Hypothalamus (tissue), 51 donors: ENCODE measurements at regions not wholly inside any gene's neighbourhood (a gene's known extent, or its start where the extent isn't known, plus 50 kb on each side); places are given as distances from the start of the nearest gene placed in this dataset.
"Not testable (repeated sequence)": the region's sequence is repeated elsewhere in the genome, so short reads cannot be mapped to it uniquely, and the experiment has no call there.

ENCODE experiments used
- DNase-seq, 51 donors: peaks; one replicate each; lab custom pipeline; 2025; lab: John Stamatoyannopoulos, UW

- DNase-seq, result no peak
Observed at GRCh38 chr18:47373465-47373864, 122.0 kb upstream of the SKOR2 start.

DNA sequence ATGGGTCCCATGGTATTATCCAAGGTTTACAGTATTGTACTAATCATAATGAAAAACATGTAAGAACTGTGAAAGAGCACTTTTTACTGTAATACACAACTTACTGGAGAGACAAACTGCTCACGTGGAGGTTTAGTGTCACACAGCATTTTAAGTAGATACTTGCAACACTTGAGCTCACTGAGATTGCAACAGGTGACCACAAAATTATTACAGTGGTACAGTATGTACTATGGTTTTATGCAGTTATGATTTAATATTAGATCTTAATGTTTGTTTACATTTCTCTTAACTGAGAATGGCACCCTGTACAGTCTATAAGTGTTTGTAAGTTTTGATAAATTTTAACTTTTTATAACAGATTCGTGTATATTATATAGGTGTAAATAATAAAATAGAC, 118.6 kb upstream of the SKOR2 start:
- DNase-seq, result no peak

DNA sequence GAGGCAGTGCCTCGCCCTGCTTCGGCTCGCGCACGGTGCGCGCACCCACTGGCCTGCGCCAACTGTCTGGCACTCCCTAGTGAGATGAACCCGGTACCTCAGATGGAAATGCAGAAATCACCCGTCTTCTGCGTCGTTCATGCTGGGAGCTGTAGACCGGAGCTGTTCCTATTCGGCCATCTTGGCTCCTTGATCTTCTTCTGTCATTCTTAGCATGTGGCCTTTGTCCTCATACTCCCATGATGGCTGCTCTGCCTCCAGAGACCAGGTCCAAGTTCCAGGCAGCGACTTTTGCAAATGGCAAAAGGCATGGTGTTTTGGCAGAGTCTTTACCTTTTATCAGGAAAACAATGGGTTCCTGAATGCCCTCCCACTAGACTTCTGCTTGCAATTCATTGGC, 102.6 kb upstream of the SKOR2 start:
- not testable (repeated sequence) for DNase-seq

GRCh38 chr18:47346016-47346415, 94.6 kb upstream of the SKOR2 start:
- DNase-seq, result no peak

GRCh38 chr18:47345291-47345690, 93.8 kb upstream of the SKOR2 start:
- no peak for DNase-seq

DNA sequence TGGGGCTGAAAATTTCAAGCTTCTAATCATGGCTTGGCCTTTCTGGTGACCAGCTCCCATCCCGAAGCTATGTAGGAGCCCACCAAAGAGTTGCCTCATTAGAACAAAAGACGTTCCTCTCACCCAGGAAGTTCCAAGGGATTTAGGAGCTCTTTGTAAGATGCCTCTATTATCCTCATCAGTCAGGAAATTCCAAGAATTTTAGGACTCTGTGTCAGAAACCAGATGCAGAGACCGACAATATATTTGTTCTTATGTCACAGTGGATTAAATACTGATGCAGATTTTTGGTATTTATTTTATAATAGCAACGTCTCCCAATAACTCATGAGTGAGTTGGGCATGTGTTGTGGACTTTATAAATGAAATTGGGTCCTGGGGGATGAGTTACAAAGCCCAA, 91.8 kb upstream of the SKOR2 start:
- DNase-seq, result no peak

DNA sequence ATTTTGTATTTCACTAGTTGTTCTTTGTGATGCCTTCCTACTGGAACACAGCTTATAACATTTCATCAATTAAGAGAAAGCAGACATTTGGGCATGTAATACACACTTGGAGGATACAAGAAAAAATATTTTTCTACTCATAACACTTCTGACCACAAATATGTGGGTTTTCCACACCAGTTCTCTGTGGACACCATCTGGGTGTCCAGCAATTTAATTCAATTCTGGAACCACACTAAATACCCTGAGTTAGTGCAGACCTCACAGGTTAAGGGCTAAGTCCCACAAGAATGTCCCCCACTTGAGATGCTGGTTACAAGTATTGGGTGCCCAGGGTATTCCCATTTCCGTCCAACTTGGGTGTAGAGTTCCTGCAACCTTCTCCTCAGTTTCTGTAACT, 91.1 kb upstream of the SKOR2 start:
- DNase-seq, result no peak

- DNase-seq, result no peak
Observed at GRCh38 chr18:47341678-47342077, 90.2 kb upstream of the SKOR2 start.

DNA sequence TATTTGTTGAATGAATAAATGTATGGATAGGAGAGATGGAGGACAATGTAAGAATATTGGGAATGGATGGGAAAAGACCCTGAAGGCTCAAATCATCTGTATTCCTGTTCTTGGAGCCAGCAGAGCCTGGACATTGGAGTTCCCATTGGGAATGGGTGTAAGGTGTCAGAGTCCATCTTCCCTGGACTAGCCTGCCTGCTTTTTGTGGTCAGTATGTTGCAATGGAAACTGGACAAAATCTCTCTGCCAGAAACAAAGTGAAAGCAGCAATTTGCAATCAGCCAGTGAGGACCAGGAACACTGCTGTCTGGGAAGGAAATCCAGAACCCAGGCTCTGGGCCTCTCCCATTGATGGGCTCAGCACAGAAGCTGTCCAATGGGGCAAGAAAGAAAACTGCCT, 83.5 kb upstream of the SKOR2 start:
- DNase-seq, result no peak

DNA sequence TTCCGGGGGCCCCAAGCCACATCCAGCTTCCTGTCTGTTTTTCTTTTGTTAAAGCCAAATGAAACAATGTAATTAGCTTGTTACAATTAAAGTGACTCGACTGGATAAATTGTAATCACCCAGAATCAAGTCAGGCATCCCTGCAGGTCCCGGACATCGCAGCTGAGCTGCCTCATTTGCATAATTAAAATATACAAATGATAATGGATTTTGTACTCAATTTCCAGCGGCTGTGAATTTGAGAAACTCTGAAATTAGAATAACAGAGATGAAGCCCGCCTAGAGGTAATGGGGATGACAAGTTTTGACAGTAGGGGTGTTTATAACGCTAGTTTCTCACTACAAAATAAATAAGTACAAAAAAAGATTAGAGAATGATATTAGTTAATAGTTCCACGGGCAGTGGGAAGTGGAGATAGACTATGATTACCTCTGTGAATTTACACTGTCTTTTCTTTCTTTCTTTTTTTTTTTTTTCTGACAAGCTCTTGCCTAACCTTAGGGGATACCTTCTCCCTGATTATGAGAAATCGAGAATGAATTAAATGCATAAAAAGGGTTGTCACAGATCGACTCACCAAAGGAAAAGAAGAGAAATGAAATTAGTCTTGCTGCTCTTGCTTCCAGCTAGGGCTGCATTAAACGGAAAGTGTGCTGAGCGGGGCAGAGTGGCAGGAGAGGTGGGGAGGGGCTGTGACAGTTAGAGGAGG, 82.6 kb upstream of the SKOR2 start:
- no peak for DNase-seq

GRCh38 chr18:47331641-47332040, 80.2 kb upstream of the SKOR2 start:
- DNase-seq, result no peak

DNA sequence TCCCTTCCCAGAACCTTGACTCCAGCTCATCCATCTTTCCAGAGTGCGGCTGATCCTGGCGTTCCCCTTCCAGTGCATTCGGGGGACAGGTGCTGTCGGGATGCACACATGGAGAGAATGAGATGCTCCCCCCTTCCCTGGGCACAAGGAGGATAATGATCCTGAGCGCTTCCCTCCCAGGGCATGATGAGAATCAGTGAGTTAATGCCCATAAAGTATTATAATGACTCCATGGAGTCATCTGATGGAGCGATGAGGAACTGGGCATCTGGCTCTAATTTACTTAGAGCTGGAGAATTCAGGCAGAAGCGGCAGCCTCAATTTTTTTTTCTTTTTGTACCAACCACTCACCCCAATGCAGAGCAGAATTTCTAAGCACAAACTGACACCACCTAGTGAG, 79.6 kb upstream of the SKOR2 start:
- no peak for DNase-seq

- no peak for DNase-seq
Observed at GRCh38 chr18:47323158-47323557, 71.7 kb upstream of the SKOR2 start.

DNA sequence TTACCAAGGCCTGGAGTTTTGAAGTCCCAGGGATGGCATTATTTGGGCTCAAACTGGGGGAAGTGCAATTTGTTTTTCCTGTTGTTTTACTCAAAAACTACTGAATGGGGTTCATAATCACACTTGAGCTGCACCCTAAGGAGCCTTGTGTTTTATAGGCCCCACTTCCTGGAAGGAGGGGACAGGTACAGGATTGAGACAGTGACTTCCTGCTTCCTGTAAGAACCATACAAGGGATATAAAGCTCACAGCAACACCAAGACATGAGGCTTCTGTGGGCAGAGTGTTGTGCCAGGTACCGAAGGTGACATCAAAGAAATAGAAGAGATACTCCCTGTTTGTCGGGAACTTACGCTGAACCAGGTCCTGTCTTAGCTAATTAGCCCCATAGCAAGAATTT, 70.4 kb upstream of the SKOR2 start:
- DNase-seq, result no peak

GRCh38 chr18:47317824-47318508, 66.5 kb upstream of the SKOR2 start:
- DNase-seq, result no peak

DNA sequence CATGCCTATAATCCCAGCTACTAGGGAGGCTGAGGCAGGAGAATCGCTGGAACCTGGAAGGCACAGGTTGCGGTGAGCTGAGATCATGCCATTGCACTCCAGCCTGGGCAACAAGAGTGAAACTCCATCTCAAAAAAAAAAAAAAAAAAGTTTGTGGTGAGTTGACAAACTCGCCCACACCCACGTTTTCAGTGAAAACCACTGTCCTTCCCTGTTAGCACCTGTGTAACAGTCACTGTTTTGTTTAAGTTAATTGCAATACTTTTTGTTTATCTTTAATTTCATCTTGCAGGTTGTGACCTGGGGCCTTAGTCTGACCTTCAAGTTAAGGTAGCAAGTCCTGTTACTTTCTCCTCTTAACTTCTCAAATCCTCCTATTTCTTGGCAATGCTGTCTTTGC, 65.5 kb upstream of the SKOR2 start:
- no peak for DNase-seq

DNA sequence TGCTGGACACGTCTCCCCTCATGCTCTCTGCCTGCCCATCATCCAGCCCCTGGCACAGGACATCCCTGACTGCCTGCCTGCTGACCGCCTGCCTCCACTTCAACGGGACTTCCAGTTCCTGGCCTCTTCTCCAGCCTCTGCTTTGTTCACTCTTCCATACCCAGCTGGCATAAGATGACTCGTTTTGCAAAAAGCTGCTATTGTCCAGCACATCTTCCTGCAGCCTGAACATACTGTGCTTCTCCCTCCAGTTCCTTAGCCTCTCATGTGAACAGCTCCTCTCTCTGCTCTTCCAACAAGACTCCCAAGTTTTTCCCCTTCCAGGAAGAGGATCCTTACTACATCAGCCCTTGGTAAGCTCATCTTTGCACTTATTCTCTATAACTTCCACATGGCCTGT, 62.4 kb upstream of the SKOR2 start:
- DNase-seq, result peak in 6 of 51 donors; percentile 0 to 31 (median 5)

DNA sequence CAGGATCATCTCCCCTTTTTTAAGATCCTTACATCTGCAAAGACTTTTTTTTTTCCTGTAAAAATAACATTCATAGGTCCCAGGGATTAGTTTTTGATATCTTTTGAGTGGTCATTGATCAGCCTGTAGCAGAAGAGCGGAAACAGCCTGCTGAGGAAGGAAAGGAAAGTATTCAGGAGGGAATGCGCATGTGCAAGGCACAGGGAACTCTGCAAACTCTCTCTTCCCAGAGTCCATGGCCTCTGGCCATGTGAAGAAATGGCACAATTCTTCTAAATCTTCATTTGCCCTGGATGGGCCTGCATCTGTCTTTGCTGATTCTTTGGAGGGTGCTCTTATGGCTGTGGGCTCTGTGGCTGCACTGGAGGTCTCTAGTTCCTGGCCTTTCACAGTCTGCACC, 60.1 kb upstream of the SKOR2 start:
- no peak for DNase-seq
